ENCODE measurements at regions not wholly inside any gene's neighbourhood (a gene's known extent, or its start where the extent isn't known, plus 50 kb on each side); places are given as distances from the start of the nearest gene placed in this dataset.

- Histone ChIP-seq H4K91ac (ENCODE audit: insufficient read depth, low read depth, low read length) (no peak overlapping the region), H2AFZ (replicated peaks; ENCODE audit: low read length, poor library complexity) (no peak overlapping the region), H2AK9ac (replicated peaks; ENCODE audit: low read depth, low read length, poor library complexity) (no peak overlapping the region), H3K4me2 (ENCODE audit: low read depth, low read length) (no peak overlapping the region), H2BK20ac (ENCODE audit: low read depth, low read length) (peak overlapping the region; percentile 37; the same call in 1 of the 2 replicates), H2BK15ac (ENCODE audit: low read depth, low read length) (0 out of 3 replicates have a peak overlapping the region, but pooled peaks have one; percentile 37), H3K4me3 (ENCODE audit: insufficient read depth, low read depth, low read length) (no peak overlapping the region), H3K4ac (ENCODE audit: low read depth, low read length) (no peak overlapping the region), H2BK120ac (ENCODE audit: low read depth, low read length) (0 out of 2 replicates have a peak overlapping the region, but pooled peaks have one; percentile 5), H3K56ac (ENCODE audit: extremely low read depth, insufficient read depth, low read length) (no peak overlapping the region), H3K14ac (replicated peaks; ENCODE audit: low read depth, low read length) (0 out of 2 replicates have a peak overlapping the region, but pooled peaks have one; percentile 3), H3K4me1 (ENCODE audit: control insufficient read depth, insufficient read depth, low read length) (peaks cover 13% of the 10 kb centered on the region), H4K5ac (ENCODE audit: low read depth, low read length) (peak overlapping the region; percentile 42; the same call in 1 of the 2 replicates), H4K20me1 (ENCODE audit: insufficient read depth, low read length) (no peaks in the 10 kb centered on the region), H2BK5ac (ENCODE audit: low read depth, low read length, poor library complexity, severe bottlenecking) (no peak overlapping the region), H4K8ac (ENCODE audit: low read depth in 2 of 2, low read length in 2 of 2) (no peak overlapping the region; a peak in 1 of 4 replicates), H3K36me3 (ENCODE audit: control insufficient read depth, insufficient read depth, low read length) (no peaks in the 10 kb centered on the region), H3K79me1 (ENCODE audit: low read depth in 1 of 2, low read length in 2 of 2) (no peaks in the 10 kb centered on the region), H3K27ac (ENCODE audit: insufficient read depth, low read length) (no peak overlapping the region), H3K9me3 (ENCODE audit: control insufficient read depth, insufficient read depth, low read length) (no peaks in the 10 kb centered on the region), H3K18ac (ENCODE audit: low read depth, low read length) (peak overlapping the region; percentile 80; the same call in 1 of the 2 replicates), H3K9me1 (ENCODE audit: insufficient read depth, low read length) (peaks cover 2% of the 10 kb centered on the region; the same call in 1 of the 2 replicates), H2AK5ac (ENCODE audit: low read depth, low read length) (no peak overlapping the region), H3K9ac (ENCODE audit: low read depth, low read length) (no peak overlapping the region), H3K27me3 (ENCODE audit: control insufficient read depth, insufficient read depth, low read length) (no peaks in the 10 kb centered on the region), H3K23ac (ENCODE audit: low read depth, low read length) (no peak overlapping the region)
- dilution Hi-C loops (cut with HindIII; ENCODE audit: low sequenced_read_pairs, unreplicated experiment), result no loop called here
- TF ChIP-seq, protein P1, sequence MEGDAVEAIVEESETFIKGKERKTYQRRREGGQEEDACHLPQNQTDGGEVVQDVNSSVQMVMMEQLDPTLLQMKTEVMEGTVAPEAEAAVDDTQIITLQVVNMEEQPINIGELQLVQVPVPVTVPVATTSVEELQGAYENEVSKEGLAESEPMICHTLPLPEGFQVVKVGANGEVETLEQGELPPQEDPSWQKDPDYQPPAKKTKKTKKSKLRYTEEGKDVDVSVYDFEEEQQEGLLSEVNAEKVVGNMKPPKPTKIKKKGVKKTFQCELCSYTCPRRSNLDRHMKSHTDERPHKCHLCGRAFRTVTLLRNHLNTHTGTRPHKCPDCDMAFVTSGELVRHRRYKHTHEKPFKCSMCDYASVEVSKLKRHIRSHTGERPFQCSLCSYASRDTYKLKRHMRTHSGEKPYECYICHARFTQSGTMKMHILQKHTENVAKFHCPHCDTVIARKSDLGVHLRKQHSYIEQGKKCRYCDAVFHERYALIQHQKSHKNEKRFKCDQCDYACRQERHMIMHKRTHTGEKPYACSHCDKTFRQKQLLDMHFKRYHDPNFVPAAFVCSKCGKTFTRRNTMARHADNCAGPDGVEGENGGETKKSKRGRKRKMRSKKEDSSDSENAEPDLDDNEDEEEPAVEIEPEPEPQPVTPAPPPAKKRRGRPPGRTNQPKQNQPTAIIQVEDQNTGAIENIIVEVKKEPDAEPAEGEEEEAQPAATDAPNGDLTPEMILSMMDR (conservative IDR thresholded peaks at IDR 0.05; ENCODE audit: low read depth, low read length), result no peak
- TF ChIP-seq RAD21 (IDR thresholded peaks at IDR 0.05; ENCODE audit: low read length), result no peak
- TF ChIP-seq SMC3 (IDR thresholded peaks at IDR 0.05; ENCODE audit: low read depth, low read length), result no peak
- no peak for TF ChIP-seq POLR2A (IDR thresholded peaks at IDR 0.05; ENCODE audit: low read depth, low read length)
- TF ChIP-seq MXI1 (IDR thresholded peaks at IDR 0.05; ENCODE audit: borderline replicate concordance, low read depth, low read length), result no peak
- no peak for TF ChIP-seq NFE2L2 (IDR thresholded peaks at IDR 0.05; ENCODE audit: low read depth, low read length)
- no peak for TF ChIP-seq MAFK (IDR thresholded peaks at IDR 0.05; ENCODE audit: low read depth, low read length)
- TF ChIP-seq RFX5 (IDR thresholded peaks at IDR 0.05; ENCODE audit: low read depth, low read length), result no peak
- no peak for TF ChIP-seq RCOR1 (IDR thresholded peaks at IDR 0.05; ENCODE audit: insufficient replicate concordance, low read length)
- TF ChIP-seq FOS (IDR thresholded peaks at IDR 0.05; ENCODE audit: low read depth, low read length), result no peak
- TF ChIP-seq, protein P2, sequence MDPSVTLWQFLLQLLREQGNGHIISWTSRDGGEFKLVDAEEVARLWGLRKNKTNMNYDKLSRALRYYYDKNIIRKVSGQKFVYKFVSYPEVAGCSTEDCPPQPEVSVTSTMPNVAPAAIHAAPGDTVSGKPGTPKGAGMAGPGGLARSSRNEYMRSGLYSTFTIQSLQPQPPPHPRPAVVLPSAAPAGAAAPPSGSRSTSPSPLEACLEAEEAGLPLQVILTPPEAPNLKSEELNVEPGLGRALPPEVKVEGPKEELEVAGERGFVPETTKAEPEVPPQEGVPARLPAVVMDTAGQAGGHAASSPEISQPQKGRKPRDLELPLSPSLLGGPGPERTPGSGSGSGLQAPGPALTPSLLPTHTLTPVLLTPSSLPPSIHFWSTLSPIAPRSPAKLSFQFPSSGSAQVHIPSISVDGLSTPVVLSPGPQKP (IDR thresholded peaks at IDR 0.05; ENCODE audit: borderline replicate concordance, low read depth, low read length), result no peak
- WGBS, 2 experiments (ENCODE audit: extremely low coverage in 2 of 2, insufficient read length in 1 of 2), result no CpG with 5 or more reads among the region's 2 CpGs
- ATAC-seq (ENCODE audit: low read depth), result no peak
- intact Hi-C loops (cut with micrococcal nuclease), result no loop called here
- CTCF ChIA-PET, result interaction anchor here (0.7 kb wide), 1 partner anchor 513 kb away, joined by 3 read pairs; no protein-coding TSS in a partner anchor
- in situ Hi-C loops (cut with MboI; ENCODE audit: low sequenced_read_pairs), result no loop called here
- no peak for DNase-seq
- POLR2A ChIA-PET (ENCODE audit: unreplicated experiment), result no interaction called here
- BruUV-seq (replicated peaks), result no TSS peak
Measured at GRCh38 chr15:35698966-35699575, 153.1 kb upstream of the DPH6 start.

All from IMR-90 (cell line).